HG03175 (cell line): ENCODE measurements at regions not wholly inside any gene's neighbourhood (a gene's known extent, or its start where the extent isn't known, plus 50 kb on each side); places are given as distances from the start of the nearest gene placed in this dataset.

ENCODE experiments used
- ATAC-seq: cut with Tn5 transposase; IDR thresholded peaks from one replicate; pipeline ENCODE4 v1.9.1; 2021; ENCODE audit warnings: mild to moderate bottlenecking, moderate library complexity; ENCODE audit not compliant: unreplicated experiment

GRCh38 chr12:127192391-127192790, 1074.6 kb upstream of the TMEM132C start:
- ATAC-seq: no peak

GRCh38 chr12:127193341-127193740, 1073.6 kb upstream of the TMEM132C start:
- no peak for ATAC-seq

- ATAC-seq: no peak
Observed at GRCh38 chr12:127194176-127194575, 1072.8 kb upstream of the TMEM132C start.

DNA sequence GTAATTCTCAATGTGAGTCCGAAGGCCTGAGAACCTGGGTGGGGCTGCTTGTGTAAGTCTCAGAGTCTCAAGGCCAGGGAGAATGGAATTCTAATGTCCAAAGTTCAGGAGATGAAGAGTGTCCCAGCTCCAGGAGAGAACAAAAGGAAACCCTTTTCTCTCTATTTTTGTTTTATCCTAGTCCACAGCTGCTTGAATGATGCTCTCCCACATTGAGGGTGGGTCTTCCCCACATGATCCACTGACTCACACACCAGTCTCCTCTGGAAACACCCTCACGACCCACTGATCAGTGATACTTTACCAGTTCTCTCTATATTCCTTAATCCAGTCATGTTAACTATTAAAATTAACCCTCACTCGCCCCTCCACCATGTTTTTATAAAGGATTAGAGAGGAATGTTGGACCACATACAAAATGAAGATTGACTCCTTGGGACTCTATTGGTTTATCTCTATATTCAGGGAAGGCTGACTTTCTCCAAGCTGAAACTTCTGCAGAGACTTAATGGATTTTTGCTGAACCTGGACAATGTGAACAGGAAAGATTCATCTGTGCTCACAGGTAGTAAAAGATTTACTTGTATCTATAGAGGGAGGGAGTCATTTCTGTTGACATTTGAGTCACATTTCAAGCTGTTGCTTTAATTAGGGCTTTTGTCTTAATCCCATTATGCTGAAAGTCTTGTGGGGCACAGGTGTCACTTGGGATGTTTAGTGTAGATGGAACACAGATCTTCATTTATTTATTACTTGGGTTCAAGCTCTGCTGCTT, 1061.0 kb upstream of the TMEM132C start:
- no peak for ATAC-seq

DNA sequence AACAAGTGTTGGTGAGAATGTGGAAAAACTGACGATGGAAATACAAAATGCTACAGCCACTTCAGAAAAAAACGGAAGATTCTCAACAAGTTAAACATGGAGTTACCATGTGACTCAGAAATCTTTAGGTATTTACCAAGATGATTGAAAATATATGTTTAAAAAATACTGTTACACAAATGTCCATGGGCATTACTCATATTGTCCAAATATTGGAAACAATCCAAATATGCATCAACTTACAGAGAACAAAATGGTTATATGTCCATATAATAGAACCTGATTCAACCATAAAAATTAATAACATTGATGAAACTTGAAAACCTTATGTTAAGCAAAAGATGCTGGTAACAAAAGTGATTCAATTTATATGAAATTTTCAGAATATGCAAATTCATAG, 1057.7 kb upstream of the TMEM132C start:
- no peak for ATAC-seq

- ATAC-seq: no peak
Observed at GRCh38 chr12:127214186-127214585, 1052.8 kb upstream of the TMEM132C start.

DNA sequence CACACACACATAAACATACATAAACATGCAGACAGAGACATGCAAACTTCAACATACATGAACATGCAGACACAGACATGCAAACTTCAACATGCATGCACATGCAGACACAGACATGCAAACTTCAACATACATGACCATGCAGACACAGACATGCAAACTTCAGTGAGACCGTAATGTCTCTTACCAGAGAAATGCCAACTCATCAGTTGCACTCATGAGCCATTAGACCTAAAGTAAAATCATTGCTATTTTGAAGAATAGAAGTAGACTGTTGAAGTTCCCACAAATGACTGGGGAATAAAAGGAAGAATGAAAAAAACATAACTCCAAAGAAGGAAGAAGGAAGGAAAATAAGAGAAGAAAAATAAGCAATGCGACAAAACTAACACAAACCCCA, 1044.0 kb upstream of the TMEM132C start:
- no peak for ATAC-seq

GRCh38 chr12:127223731-127224130, 1043.2 kb upstream of the TMEM132C start:
- ATAC-seq: no peak

DNA sequence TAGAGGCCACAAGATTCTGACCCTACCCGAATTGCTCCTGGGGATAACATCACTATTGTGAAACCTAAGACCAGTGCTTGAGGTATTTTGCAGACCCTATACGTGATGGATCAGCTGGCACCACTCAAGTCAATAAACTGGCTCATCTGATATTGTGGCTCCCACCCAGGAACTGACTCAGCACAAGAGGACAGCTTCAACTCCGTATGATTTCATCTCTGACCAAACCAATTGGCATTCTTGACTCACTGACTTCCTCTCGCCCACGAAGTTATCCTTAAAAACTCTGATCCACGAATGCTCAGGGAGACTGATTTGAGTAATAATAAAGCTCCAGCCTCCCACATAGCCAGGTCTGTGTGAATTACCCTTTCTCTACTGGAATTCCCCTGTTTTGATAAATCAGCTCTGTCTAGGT, 1036.1 kb upstream of the TMEM132C start:
- no peak for ATAC-seq

DNA sequence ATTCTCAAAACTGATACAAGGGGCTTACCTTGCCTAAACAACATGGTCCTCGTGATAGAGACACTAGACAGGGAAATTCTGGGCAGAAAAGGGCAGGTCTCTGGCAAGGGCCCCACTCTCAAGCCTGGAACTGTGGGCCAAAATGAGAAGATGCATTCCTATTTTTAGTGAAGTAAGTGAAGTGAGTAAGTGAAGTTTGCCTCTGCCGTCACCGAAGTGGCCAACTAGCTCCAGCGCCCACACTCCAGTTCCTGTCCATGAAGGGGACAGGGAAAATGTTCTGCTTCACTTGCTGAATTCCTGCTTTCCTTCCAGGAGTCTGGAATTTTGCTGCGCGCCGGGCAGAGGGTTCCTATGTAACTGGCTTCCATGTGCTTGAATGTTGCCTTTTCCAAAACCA, 1035.6 kb upstream of the TMEM132C start:
- no peak for ATAC-seq

DNA sequence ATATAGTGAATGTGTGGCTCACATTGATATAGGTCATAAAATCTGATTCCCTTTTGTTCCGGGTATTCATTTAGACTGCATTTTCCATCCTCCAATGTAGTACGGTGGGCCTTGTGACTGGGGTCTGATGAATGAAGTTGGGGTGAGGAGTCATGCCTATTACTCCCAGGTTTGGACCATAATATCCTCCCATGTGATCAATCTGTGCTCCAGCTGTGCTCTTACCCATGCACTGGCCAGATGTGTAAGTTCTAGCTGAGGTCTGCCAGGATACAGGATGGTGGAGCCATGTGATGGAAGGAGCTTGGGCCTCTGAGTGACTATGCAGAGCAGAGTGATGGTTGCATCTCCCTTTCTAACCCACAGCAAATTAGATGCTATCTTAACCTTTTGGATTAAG, 1034.0 kb upstream of the TMEM132C start:
- ATAC-seq: no peak

- ATAC-seq: no peak
Observed at GRCh38 chr12:127235761-127236160, 1031.2 kb upstream of the TMEM132C start.

GRCh38 chr12:127236491-127236890, 1030.5 kb upstream of the TMEM132C start:
- no peak for ATAC-seq

DNA sequence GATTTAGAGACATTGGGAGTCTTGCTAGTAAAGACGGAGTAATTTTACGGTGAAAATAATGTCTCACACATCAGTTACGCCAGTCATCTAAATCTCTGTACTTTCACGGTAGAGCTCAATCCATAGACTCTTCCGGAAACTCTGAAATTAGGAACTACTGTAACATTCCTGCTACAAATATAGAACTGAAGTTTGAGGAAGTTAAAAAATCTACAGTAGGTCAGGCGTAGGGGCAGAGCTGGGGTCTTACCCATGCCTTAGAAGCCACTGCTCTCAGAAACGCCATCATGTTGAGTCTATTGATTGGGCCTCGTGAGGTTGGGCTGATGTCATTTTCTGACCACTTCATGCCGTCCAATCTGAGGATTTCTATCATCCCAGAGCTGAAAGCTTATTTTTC, 1029.8 kb upstream of the TMEM132C start:
- ATAC-seq: no peak

DNA sequence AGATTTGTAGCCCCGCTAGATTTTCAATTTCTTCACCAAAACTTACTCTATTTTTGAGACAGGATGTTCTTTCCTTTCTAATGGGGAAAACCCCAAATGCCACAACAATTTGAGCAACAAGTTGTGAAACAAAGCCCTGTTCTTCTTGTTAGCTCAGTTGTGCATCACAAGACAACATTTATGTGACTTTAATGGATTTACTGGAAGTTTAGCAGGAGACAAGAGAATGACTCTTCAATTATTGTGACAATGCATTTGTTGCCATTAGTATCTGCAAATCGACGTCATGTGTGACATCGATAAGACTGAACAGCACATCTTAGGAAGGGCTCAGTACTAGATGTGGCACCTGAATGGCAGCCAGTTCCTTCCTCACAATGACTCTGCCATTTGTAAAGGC, 1028.9 kb upstream of the TMEM132C start:
- no peak for ATAC-seq

- no peak for ATAC-seq
Observed at GRCh38 chr12:127239781-127240180, 1027.2 kb upstream of the TMEM132C start.

DNA sequence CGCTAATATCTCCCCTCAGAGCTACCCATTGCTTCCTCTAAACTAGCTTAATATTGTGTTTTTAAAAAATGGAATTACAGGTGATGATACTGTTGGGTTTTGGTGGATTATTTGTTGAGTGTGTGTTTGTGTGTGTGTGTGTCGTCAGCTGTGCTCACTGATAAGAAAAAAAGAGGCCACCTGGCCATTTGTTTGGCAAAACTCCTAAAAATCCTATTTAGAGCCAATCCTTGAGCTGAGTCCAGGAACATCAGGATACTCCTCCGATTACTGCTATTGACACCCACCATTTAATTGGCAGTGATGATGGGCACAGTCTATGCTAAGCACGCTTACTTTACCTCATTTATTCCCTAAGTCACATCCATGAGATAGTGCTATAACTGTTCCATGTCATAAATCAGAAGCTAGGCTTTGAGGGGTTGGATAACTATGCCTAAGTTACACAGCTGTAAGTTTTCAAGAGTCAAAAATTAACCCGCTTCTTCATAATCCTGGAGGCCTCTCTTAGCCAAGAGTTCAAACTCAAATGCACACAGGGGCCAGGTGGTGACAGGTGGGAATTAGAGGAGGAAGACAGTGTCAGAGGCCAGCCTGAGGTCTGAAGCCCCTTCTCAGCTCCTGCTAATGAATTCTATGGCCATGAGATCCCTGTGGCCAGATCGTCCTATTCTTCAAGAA, 1026.6 kb upstream of the TMEM132C start:
- no peak for ATAC-seq

DNA sequence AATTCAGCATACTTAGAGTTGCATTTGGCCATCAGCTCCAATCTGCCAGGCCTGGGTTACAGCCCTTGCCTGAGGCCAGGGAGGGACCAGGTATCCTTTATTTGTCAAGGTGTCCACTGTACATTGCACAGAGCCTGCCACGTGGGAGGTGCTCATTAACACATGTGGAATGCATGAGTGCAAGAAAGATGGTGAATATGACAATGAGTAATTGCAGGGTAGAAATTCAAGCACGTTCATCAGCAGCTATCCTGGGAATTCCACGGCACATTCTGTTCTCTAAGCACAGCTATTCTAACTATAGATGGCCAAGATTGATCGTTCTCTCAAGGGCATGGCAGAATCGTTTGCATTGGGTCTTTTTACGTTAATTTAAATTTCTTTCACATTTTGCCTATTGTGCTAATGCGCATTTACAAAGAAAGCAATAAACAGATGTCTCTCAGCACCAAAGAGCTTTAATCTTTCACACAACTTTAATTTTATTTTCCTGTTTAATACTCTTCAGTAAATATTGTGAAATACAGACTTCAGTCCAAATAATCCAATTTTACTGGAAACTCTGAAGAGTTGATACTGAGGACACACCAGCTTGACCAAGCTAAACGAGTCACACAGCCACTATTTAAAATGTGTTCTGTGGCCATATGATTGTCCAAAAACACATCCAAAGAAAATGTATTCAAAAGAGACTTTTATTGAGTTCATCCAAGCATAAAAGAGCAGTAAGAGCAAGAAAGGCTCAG, 1025.7 kb upstream of the TMEM132C start:
- no peak for ATAC-seq

GRCh38 chr12:127245009-127245408, 1022.0 kb upstream of the TMEM132C start:
- no peak for ATAC-seq

DNA sequence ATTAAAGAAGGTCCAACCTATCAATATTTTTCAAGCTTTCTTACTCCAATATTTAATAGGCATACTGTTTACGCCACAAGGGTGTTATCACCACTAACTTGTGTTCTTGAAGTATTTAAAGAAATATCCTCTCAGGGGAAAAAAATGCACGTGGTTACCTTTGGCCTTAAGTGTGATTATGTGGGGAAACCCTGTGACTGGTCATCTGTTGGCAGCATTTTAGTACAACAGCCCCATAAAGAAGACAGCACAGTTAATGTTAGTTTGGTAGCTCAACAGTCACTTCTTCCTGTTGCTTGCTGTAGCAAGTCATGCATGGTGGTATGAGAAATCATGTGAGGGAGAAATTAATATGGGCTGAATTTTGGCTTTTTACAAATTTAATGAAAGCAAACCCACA, 1021.5 kb upstream of the TMEM132C start:
- no peak for ATAC-seq

DNA sequence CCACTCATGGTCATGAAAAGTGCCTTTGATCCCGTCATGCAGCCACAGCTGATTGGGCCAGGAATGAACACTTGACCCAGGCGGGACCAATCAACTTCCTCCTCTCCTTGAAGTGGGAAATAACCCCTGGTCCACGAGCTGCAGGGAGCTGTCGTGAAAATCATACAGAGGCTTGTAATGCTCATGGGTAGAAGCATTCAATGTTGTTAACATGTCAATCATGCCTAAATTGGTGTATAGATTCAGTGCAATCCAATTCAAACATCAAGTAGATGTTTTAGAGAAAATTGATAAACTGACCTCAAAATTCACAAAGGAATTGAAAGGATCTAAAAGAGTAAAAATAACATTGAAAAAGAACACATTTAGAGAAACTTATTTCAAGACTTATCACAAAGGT, 1019.0 kb upstream of the TMEM132C start:
- no peak for ATAC-seq

GRCh38 chr12:127249428-127249827, 1017.5 kb upstream of the TMEM132C start:
- ATAC-seq: no peak
